IMR-90 (cell line): ENCODE measurements at regions not wholly inside any gene's neighbourhood (a gene's known extent, or its start where the extent isn't known, plus 50 kb on each side); places are given as distances from the start of the nearest gene placed in this dataset.

Experiments used
- ATAC-seq: fragments of 200-7000 bp; cut with Tn5 transposase; 2 replicates; pipeline ENCODE4 v1.9.1; 2020; ENCODE audit warnings: low read depth, mild to moderate bottlenecking, moderate library complexity
- BruUV-seq: library from RNA; stranded (reverse); fragments of 400-500 nt; replicated peaks from 2 replicates; lab custom pipeline; 2021; lab: Mats Ljungman, UMichigan
- CTCF ChIA-PET: fragments of 300-600 bp; formaldehyde crosslinking; extraction: SDS; loops from one replicate; lab custom pipeline; 2021; ENCODE audit warnings: antibody characterized with exemption; lab: Yijun Ruan, JAX
- POLR2A ChIA-PET: fragments of 300-600 bp; sonication (Branson Sonifier 250); formaldehyde crosslinking; loops from one replicate; lab custom pipeline; 2022; ENCODE audit warnings: antibody characterized with exemption; ENCODE audit not compliant: unreplicated experiment; lab: Charles Lee
- DNase-seq: peaks from one replicate; pipeline ENCODE4 v3.0.0; 2013
- H2AFZ ChIP-seq: replicated peaks from 2 replicates; pipeline ENCODE3; 2013; ENCODE audit warnings: low read length, mild to moderate bottlenecking; ENCODE audit not compliant: poor library complexity
- H2AK5ac ChIP-seq: 2 replicates; pipeline ENCODE4 v1.6.1; 2013; ENCODE audit warnings: low read depth, low read length, inconsistent platforms
- H2AK9ac ChIP-seq: replicated peaks from 2 replicates; pipeline ENCODE3; 2013; ENCODE audit warnings: mild to moderate bottlenecking, low read depth, low read length, moderate library complexity; ENCODE audit not compliant: poor library complexity
- H2BK120ac ChIP-seq: 2 replicates; pipeline ENCODE4 v1.6.1; 2013; ENCODE audit warnings: low read depth, low read length, inconsistent platforms
- H2BK15ac ChIP-seq: 3 replicates; pipeline ENCODE4 v1.6.1; 2013; ENCODE audit warnings: low read depth, low read length, inconsistent platforms
- H2BK20ac ChIP-seq: 2 replicates; pipeline ENCODE4 v1.6.1; 2013; ENCODE audit warnings: low read depth, mild to moderate bottlenecking, inconsistent platforms, low read length, moderate library complexity
- H2BK5ac ChIP-seq: 2 replicates; pipeline ENCODE4 v1.6.1; 2013; ENCODE audit warnings: mild to moderate bottlenecking, low read depth, low read length, inconsistent platforms; ENCODE audit not compliant: poor library complexity, severe bottlenecking
- H3K14ac ChIP-seq: replicated peaks from 2 replicates; pipeline ENCODE4 v1.6.1; 2013; ENCODE audit warnings: low read depth, low read length, inconsistent platforms
- H3K18ac ChIP-seq: 2 replicates; pipeline ENCODE4 v1.6.1; 2013; ENCODE audit warnings: low read depth, low read length, control low read depth
- H3K23ac ChIP-seq: 2 replicates; pipeline ENCODE4 v1.6.1; 2013; ENCODE audit warnings: low read depth, low read length, inconsistent platforms
- H3K27ac ChIP-seq: 2 replicates; pipeline ENCODE4 v1.5.1; 2013; ENCODE audit warnings: mild to moderate bottlenecking, control low read depth, low read length; ENCODE audit not compliant: insufficient read depth
- H3K27me3 ChIP-seq: 2 replicates; pipeline ENCODE4 v1.6.1; 2013; ENCODE audit warnings: low read length; ENCODE audit not compliant: control insufficient read depth, insufficient read depth
- H3K36me3 ChIP-seq: 2 replicates; pipeline ENCODE4 v1.6.1; 2013; ENCODE audit warnings: low read length, mixed read lengths; ENCODE audit not compliant: control insufficient read depth, insufficient read depth
- H3K4ac ChIP-seq: 2 replicates; pipeline ENCODE4 v1.6.1; 2013; ENCODE audit warnings: low read depth, low read length, inconsistent platforms
- H3K4me1 ChIP-seq: 2 replicates; pipeline ENCODE4 v1.6.1; 2013; ENCODE audit warnings: low read length, mixed read lengths; ENCODE audit not compliant: control insufficient read depth, insufficient read depth
- H3K4me2 ChIP-seq: 2 replicates; pipeline ENCODE4 v1.6.1; 2013; ENCODE audit warnings: low read depth, mild to moderate bottlenecking, control low read depth, low read length, moderate library complexity
- H3K4me3 ChIP-seq: 2 replicates; pipeline ENCODE4 v1.5.1; 2013; ENCODE audit warnings: low read depth, mild to moderate bottlenecking, control low read depth, low read length, moderate library complexity; ENCODE audit not compliant: insufficient read depth
- H3K56ac ChIP-seq: 2 replicates; pipeline ENCODE4 v1.6.1; 2013; ENCODE audit warnings: low read length, inconsistent platforms; ENCODE audit not compliant: insufficient read depth; ENCODE audit errors: extremely low read depth
- H3K79me1 ChIP-seq, 2 experiments: 2 replicates each; pipeline ENCODE4 v1.6.1; 2013; ENCODE audit warnings: low read length in 2 of 2, inconsistent platforms in 1 of 2, low read depth in 1 of 2
- H3K9ac ChIP-seq: 2 replicates; pipeline ENCODE4 v1.6.1; 2013; ENCODE audit warnings: low read depth, low read length, control low read depth
- H3K9me1 ChIP-seq: 2 replicates; pipeline ENCODE4 v1.6.1; 2013; ENCODE audit warnings: low read length, inconsistent platforms; ENCODE audit not compliant: insufficient read depth
- H3K9me3 ChIP-seq: 2 replicates; pipeline ENCODE4 v1.6.1; 2013; ENCODE audit warnings: low read length; ENCODE audit not compliant: control insufficient read depth, insufficient read depth
- H4K20me1 ChIP-seq: 2 replicates; pipeline ENCODE4 v1.6.1; 2013; ENCODE audit warnings: low read length, inconsistent platforms; ENCODE audit not compliant: insufficient read depth
- H4K5ac ChIP-seq: 2 replicates; pipeline ENCODE4 v1.6.1; 2013; ENCODE audit warnings: mild to moderate bottlenecking, low read depth, low read length, control low read depth
- H4K8ac ChIP-seq, 2 experiments: 2 replicates each; pipeline ENCODE4 v1.6.1; 2013; ENCODE audit warnings: low read depth in 2 of 2, low read length in 2 of 2, control low read depth in 1 of 2, inconsistent platforms in 1 of 2
- H4K91ac ChIP-seq: 2 replicates; pipeline ENCODE4 v1.6.1; 2013; ENCODE audit warnings: low read depth, low read length, inconsistent platforms; ENCODE audit not compliant: insufficient read depth
- CEBPB ChIP-seq: IDR thresholded peaks from 2 replicates; pipeline ENCODE4 v1.6.1; 2012; ENCODE audit warnings: low read depth, low read length, improper control_type of control experiment
- CTCF ChIP-seq: conservative IDR thresholded peaks from 2 replicates; pipeline ENCODE4 v1.5.1; 2012; ENCODE audit warnings: mild to moderate bottlenecking, low read depth, low read length, improper control_type of control experiment
- ELK1 ChIP-seq: fragments of 150-350 bp; IDR thresholded peaks from 2 replicates; pipeline ENCODE4 v1.6.1; 2016; ENCODE audit warnings: low read depth, mild to moderate bottlenecking, low read length, moderate library complexity, borderline replicate concordance
- FOS ChIP-seq: fragments of 150-350 bp; IDR thresholded peaks from 2 replicates; pipeline ENCODE4 v1.6.1; 2016; ENCODE audit warnings: low read depth, low read length
- NFE2L2 ChIP-seq: fragments of 150-350 bp; IDR thresholded peaks from 2 replicates; pipeline ENCODE4 v1.6.1; 2016; ENCODE audit warnings: low read depth, mild to moderate bottlenecking, low read length
- RCOR1 ChIP-seq: IDR thresholded peaks from 2 replicates; pipeline ENCODE4 v1.6.1; 2012; ENCODE audit warnings: mild to moderate bottlenecking, low read length, improper control_type of control experiment; ENCODE audit not compliant: insufficient replicate concordance
- RFX5 ChIP-seq: IDR thresholded peaks from 2 replicates; pipeline ENCODE4 v1.8.0; 2012; ENCODE audit warnings: low read depth, mild to moderate bottlenecking, low read length, moderate library complexity
- SMC3 ChIP-seq: fragments of 150-350 bp; IDR thresholded peaks from 2 replicates; pipeline ENCODE4 v1.6.1; 2016; ENCODE audit warnings: low read depth, mild to moderate bottlenecking, antibody characterized with exemption, low read length, moderate library complexity
- WGBS, 2 experiments: methylation state at CpG; one replicate each; pipeline versions ENCODE4 v1.1.5 to v1.1.7; 2013; ENCODE audit warnings: missing lambda C conversion rate in 2 of 2; ENCODE audit not compliant: insufficient read length in 1 of 2; ENCODE audit errors: extremely low coverage in 2 of 2; 5-methylcytosine and 5-hydroxymethylcytosine counted together
- dilution Hi-C: fragments of 300-500 bp; cut with HindIII; formaldehyde crosslinking; loops from one replicate; pipeline ENCODE4 v1.14.3; 2018; ENCODE audit warnings: low sequenced_read_pairs; ENCODE audit not compliant: unreplicated experiment
- in situ Hi-C: fragments of 300-500 bp; cut with MboI; formaldehyde crosslinking; loops from 3 replicates; pipeline ENCODE4 v1.14.3; 2019; ENCODE audit warnings: low sequenced_read_pairs, inconsistent platforms, mixed read lengths
- intact Hi-C: fragments of 100-400 bp; cut with micrococcal nuclease; formaldehyde crosslinking; loops from 2 replicates; pipeline ENCODE4 v1.10.0; 2022

- CTCF ChIA-PET: no interaction called here
- Histone ChIP-seq H4K8ac (no peak overlapping the region), H2AFZ (no peak overlapping the region), H4K91ac (no peak overlapping the region), H3K4me3 (no peak overlapping the region), H3K79me1 (no peaks in the 10 kb centered on the region), H3K36me3 (no peaks in the 10 kb centered on the region), H2BK120ac (no peak overlapping the region), H3K4ac (no peak overlapping the region), H3K14ac (no peak overlapping the region), H3K23ac (no peak overlapping the region), H3K27ac (no peak overlapping the region), H4K20me1 (no peaks in the 10 kb centered on the region), H2AK9ac (no peak overlapping the region), H3K27me3 (no peaks in the 10 kb centered on the region), H3K4me2 (no peak overlapping the region), H2BK15ac (no peak overlapping the region), H3K9ac (no peak overlapping the region), H3K56ac (no peak overlapping the region), H3K18ac (no peak overlapping the region), H2AK5ac (no peak overlapping the region), H3K9me1 (no peaks in the 10 kb centered on the region), H3K4me1 (no peaks in the 10 kb centered on the region), H2BK5ac (no peak overlapping the region), H3K9me3 (peaks cover 31% of the 10 kb centered on the region), H4K5ac (no peak overlapping the region), H2BK20ac (no peak overlapping the region)
- no TSS peak for BruUV-seq
- intact Hi-C loops (no loop called here), dilution Hi-C loops (no loop called here), in situ Hi-C loops (no loop called here)
- ATAC-seq (no peak), DNase-seq (no peak)
- POLR2A ChIA-PET: no interaction called here
- TF ChIP-seq ELK1 (no peak), CEBPB (no peak), RFX5 (no peak), FOS (no peak), RCOR1 (no peak), SMC3 (no peak), NFE2L2 (no peak), CTCF (no peak)
- 100% methylated on average over 1 of the region's 12 CpGs; no CpG with 5 or more reads in 1 of the 2 experiments for WGBS, 2 experiments
Observed at GRCh38 chr18:77822632-77823031, 573.0 kb downstream of the GALR1 start.
